MCF 10A (cell line): ENCODE measurements at regions not wholly inside any gene's neighbourhood (a gene's known extent, or its start where the extent isn't known, plus 50 kb on each side); places are given as distances from the start of the nearest gene placed in this dataset.

Experiments
- BruUV-seq: library from RNA; stranded (reverse); fragments of 400-500 nt; replicated peaks from 2 replicates; lab custom pipeline; 2021; lab: Mats Ljungman, UMichigan
- CTCF ChIA-PET: fragments of 300-600 bp; sonication (Branson Sonifier 250); formaldehyde crosslinking; extraction: SDS; loops from one replicate; lab custom pipeline; 2021; ENCODE audit warnings: antibody characterized with exemption, inconsistent platforms; lab: Yijun Ruan, JAX
- POLR2A ChIA-PET: fragments of 300-600, 350-650 bp; sonication (Branson Sonifier 250); formaldehyde crosslinking; extraction: SDS; loops from one replicate; lab custom pipeline; 2020; ENCODE audit warnings: antibody characterized with exemption, inconsistent platforms; lab: Yijun Ruan, JAX
- DNase-seq: peaks from one replicate; pipeline ENCODE4 v3.0.0-alpha.2; 2018; ENCODE audit not compliant: unreplicated experiment
- H3K27ac Mint-ChIP-seq: one replicate; pipeline ENCODE4 v1.8.0; 2022; ENCODE audit warnings: mild to moderate bottlenecking, low read depth, mixed read lengths; ENCODE audit not compliant: unreplicated experiment
- H3K27me3 Mint-ChIP-seq: one replicate; pipeline ENCODE4 v1.8.0; 2022; ENCODE audit warnings: mixed read lengths; ENCODE audit not compliant: insufficient read depth, unreplicated experiment
- H3K36me3 Mint-ChIP-seq: one replicate; pipeline ENCODE4 v1.8.0; 2022; ENCODE audit warnings: mild to moderate bottlenecking, moderate library complexity, mixed read lengths; ENCODE audit not compliant: insufficient read depth, unreplicated experiment
- H3K4me1 Mint-ChIP-seq: one replicate; pipeline ENCODE4 v1.8.0; 2022; ENCODE audit warnings: mixed read lengths; ENCODE audit not compliant: insufficient read depth, unreplicated experiment
- H3K4me3 Mint-ChIP-seq: one replicate; pipeline ENCODE4 v1.8.0; 2022; ENCODE audit warnings: mild to moderate bottlenecking, moderate library complexity, mixed read lengths; ENCODE audit not compliant: unreplicated experiment
- H3K9me3 Mint-ChIP-seq: one replicate; pipeline ENCODE4 v1.8.0; 2022; ENCODE audit warnings: mixed read lengths; ENCODE audit not compliant: unreplicated experiment
- intact Hi-C: fragments of 100-400 bp; cut with micrococcal nuclease; formaldehyde crosslinking; loops from 2 replicates; pipeline ENCODE4 v1.14.1; 2022
- TF ChIP-seq, protein P1 (sequence below): fragments of 200-600 bp; IDR thresholded peaks from one replicate; pipeline ENCODE4 v1.8.0; 2022; ENCODE audit warnings: antibody characterized with exemption, mild to moderate bottlenecking; ENCODE audit not compliant: unreplicated experiment

GRCh38 chrX:79721234-79721633, 293.3 kb upstream of the TBX22 start:
- TF ChIP-seq, protein P1, sequence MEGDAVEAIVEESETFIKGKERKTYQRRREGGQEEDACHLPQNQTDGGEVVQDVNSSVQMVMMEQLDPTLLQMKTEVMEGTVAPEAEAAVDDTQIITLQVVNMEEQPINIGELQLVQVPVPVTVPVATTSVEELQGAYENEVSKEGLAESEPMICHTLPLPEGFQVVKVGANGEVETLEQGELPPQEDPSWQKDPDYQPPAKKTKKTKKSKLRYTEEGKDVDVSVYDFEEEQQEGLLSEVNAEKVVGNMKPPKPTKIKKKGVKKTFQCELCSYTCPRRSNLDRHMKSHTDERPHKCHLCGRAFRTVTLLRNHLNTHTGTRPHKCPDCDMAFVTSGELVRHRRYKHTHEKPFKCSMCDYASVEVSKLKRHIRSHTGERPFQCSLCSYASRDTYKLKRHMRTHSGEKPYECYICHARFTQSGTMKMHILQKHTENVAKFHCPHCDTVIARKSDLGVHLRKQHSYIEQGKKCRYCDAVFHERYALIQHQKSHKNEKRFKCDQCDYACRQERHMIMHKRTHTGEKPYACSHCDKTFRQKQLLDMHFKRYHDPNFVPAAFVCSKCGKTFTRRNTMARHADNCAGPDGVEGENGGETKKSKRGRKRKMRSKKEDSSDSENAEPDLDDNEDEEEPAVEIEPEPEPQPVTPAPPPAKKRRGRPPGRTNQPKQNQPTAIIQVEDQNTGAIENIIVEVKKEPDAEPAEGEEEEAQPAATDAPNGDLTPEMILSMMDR, result no peak
- CTCF ChIA-PET, result no interaction called here
- intact Hi-C loops, result no loop called here
- Mint-ChIP-seq H3K36me3 (no peaks in the 10 kb centered on the region), H3K27ac (no peak overlapping the region), H3K27me3 (no peaks in the 10 kb centered on the region), H3K4me3 (no peak overlapping the region), H3K4me1 (no peaks in the 10 kb centered on the region), H3K9me3 (peaks cover 8% of the 10 kb centered on the region)
- BruUV-seq, result no TSS peak
- DNase-seq, result no peak
- POLR2A ChIA-PET, result no interaction called here

GRCh38 chrX:79728421-79728820, 286.1 kb upstream of the TBX22 start:
- no TSS peak for BruUV-seq
- no peak overlapping the region for H3K27ac Mint-ChIP-seq
- ChIA-PET CTCF (no interaction called here), POLR2A (no interaction called here)
- H3K27me3 Mint-ChIP-seq, result no peaks in the 10 kb centered on the region
- no peak overlapping the region for H3K4me3 Mint-ChIP-seq
- no peaks in the 10 kb centered on the region for H3K4me1 Mint-ChIP-seq
- H3K9me3 Mint-ChIP-seq, result peaks cover 6% of the 10 kb centered on the region
- TF ChIP-seq, protein P1, result no peak
- intact Hi-C loops, result no loop called here
- no peaks in the 10 kb centered on the region for H3K36me3 Mint-ChIP-seq
- DNase-seq, result no peak
